HCT116 (cell line): ENCODE measurements at regions not wholly inside any gene's neighbourhood (a gene's known extent, or its start where the extent isn't known, plus 50 kb on each side); places are given as distances from the start of the nearest gene placed in this dataset.

Source experiments
- ATAC-seq: fragments of 200-7000 bp; cut with Tn5 transposase; 2 replicates; pipeline ENCODE4 v1.9.1; 2020; ENCODE audit warnings: mild to moderate bottlenecking, moderate library complexity
- BruUV-seq: library from RNA; stranded (reverse); fragments of 400-500 nt; replicated peaks from 2 replicates; lab custom pipeline; 2021; lab: Mats Ljungman, UMichigan
- CTCF ChIA-PET: fragments of 300-600 bp; sonication (Branson Sonifier 250); formaldehyde crosslinking; loops from one replicate; lab custom pipeline; 2021; ENCODE audit warnings: antibody characterized with exemption; lab: Charles Lee
- POLR2A ChIA-PET: fragments of 300-600, 350-600 bp; sonication (Branson Sonifier 250); formaldehyde crosslinking; loops from one replicate; lab custom pipeline; 2021; ENCODE audit warnings: antibody characterized with exemption; lab: Charles Lee
- RAD21 ChIA-PET, 2 experiments: fragments of 300-600 bp; sonication (Branson Sonifier 250); formaldehyde crosslinking; loops; one replicate each; lab custom pipeline; 2023; ENCODE audit warnings: low total read pairs in 2 of 2; ENCODE audit not compliant: uncharacterized antibody in 2 of 2, unreplicated experiment in 2 of 2, low non-redundant PET in 1 of 2; lab: Charles Lee
- DNase-seq: peaks from one replicate; pipeline ENCODE4 v3.0.0-alpha.2; 2010; ENCODE audit warnings: low read depth, low spot score
- H2AFZ ChIP-seq: fragments of 200-600 bp; shearing (Covaris generic), sonication (generic); 2 replicates; pipeline ENCODE4 v1.6.1; 2017; ENCODE audit warnings: low read depth, mixed run types, mixed read lengths, antibody characterized with exemption, low read length; ENCODE audit not compliant: poor library complexity, severe bottlenecking
- H3K27ac ChIP-seq: 2 replicates; pipeline ENCODE4 v1.5.1; 2012; ENCODE audit warnings: low read depth, low read length
- H3K27me3 ChIP-seq: fragments of 200-600 bp; sonication (generic); 2 replicates; pipeline ENCODE4 v1.6.1; 2016; ENCODE audit warnings: mixed run types, low read length, mixed read lengths; ENCODE audit not compliant: insufficient read depth
- H3K36me3 ChIP-seq, 2 experiments: fragments of 200-500 bp in 1 of 2; fragments of 200-600 bp in 1 of 2; sonication (Bioruptor generic) in 1 of 2; sonication (generic) in 1 of 2; 2 replicates each; pipeline versions ENCODE4 v1.5.1 to v1.6.1; 2014 to 2016; ENCODE audit warnings: low read length in 2 of 2, inconsistent platforms in 1 of 2, mixed read lengths in 1 of 2, mixed run types in 1 of 2; ENCODE audit not compliant: insufficient read depth in 2 of 2, control insufficient read depth in 1 of 2
- H3K4me1 ChIP-seq, 2 experiments: fragments of 200-600 bp in 1 of 2; sonication (generic) in 1 of 2; 2 replicates each; pipeline versions ENCODE4 v1.5.1 to v1.6.1; 2012 to 2017; ENCODE audit warnings: low read length in 2 of 2, inconsistent platforms in 1 of 2, mild to moderate bottlenecking in 1 of 2, mixed read lengths in 1 of 2, mixed run types in 1 of 2, moderate library complexity in 1 of 2; ENCODE audit not compliant: insufficient read depth in 2 of 2, control insufficient read depth in 1 of 2
- H3K4me2 ChIP-seq: fragments of 200-600 bp; sonication (generic); 2 replicates; pipeline ENCODE4 v1.6.1; 2017; ENCODE audit warnings: mixed run types, low read length, mixed read lengths
- H3K4me3 ChIP-seq, 2 experiments: fragments of 200-600 bp in 1 of 2; sonication (generic) in 1 of 2; replicated peaks in 1 of 2; 2 replicates each; pipeline ENCODE4 v1.5.1; 2011 to 2016; ENCODE audit warnings: low read length in 2 of 2, control low read depth in 1 of 2, low read depth in 1 of 2, mild to moderate bottlenecking in 1 of 2, mixed read lengths in 1 of 2, mixed run types in 1 of 2
- H3K79me2 ChIP-seq: fragments of 200-600 bp; sonication (generic); 2 replicates; pipeline ENCODE4 v1.6.1; 2017; ENCODE audit warnings: mild to moderate bottlenecking, mixed run types, low read length, moderate library complexity, mixed read lengths; ENCODE audit not compliant: insufficient read depth
- H3K9ac ChIP-seq: fragments of 200-600 bp; sonication (generic); 2 replicates; pipeline ENCODE4 v1.6.1; 2016; ENCODE audit warnings: low read length, mixed read lengths
- H3K9me2 ChIP-seq: fragments of 200-600 bp; sonication (generic), shearing (Covaris generic); 2 replicates; pipeline ENCODE4 v1.6.1; 2017; ENCODE audit warnings: mixed run types, mild to moderate bottlenecking, moderate library complexity; ENCODE audit not compliant: insufficient read depth
- H3K9me3 ChIP-seq, 2 experiments: fragments of 200-500 bp in 1 of 2; fragments of 200-600 bp in 1 of 2; sonication (Bioruptor generic) in 1 of 2; sonication (generic) in 1 of 2; 2 replicates each; pipeline ENCODE4 v1.6.1; 2014 to 2017; ENCODE audit warnings: low read length in 2 of 2, mixed read lengths in 2 of 2, inconsistent platforms in 1 of 2, low read depth in 1 of 2, mild to moderate bottlenecking in 1 of 2, mixed run types in 1 of 2, moderate library complexity in 1 of 2; ENCODE audit not compliant: control insufficient read depth in 1 of 2, insufficient read depth in 1 of 2
- H4K20me1 ChIP-seq: fragments of 200-600 bp; sonication (generic), shearing (Covaris generic); 2 replicates; pipeline ENCODE4 v1.6.1; 2017; ENCODE audit warnings: mixed run types, mild to moderate bottlenecking, moderate library complexity; ENCODE audit not compliant: insufficient read depth
- CBX3 ChIP-seq: IDR thresholded peaks from 2 replicates; pipeline ENCODE4 v1.6.1; 2012; ENCODE audit warnings: low read depth
- CEBPB ChIP-seq: IDR thresholded peaks from 2 replicates; pipeline ENCODE4 v1.6.1; 2012; ENCODE audit warnings: low read depth
- JUND ChIP-seq: IDR thresholded peaks from 2 replicates; pipeline ENCODE4 v1.6.1; 2012
- MAX ChIP-seq: IDR thresholded peaks from 2 replicates; pipeline ENCODE4 v1.6.1; 2012
- POLR2AphosphoS5 ChIP-seq: IDR thresholded peaks from 2 replicates; pipeline ENCODE4 v1.6.1; 2011; ENCODE audit warnings: mild to moderate bottlenecking, low read depth, low read length, moderate library complexity
- SIN3A ChIP-seq: IDR thresholded peaks from 2 replicates; pipeline ENCODE4 v1.6.1; 2012; ENCODE audit warnings: low read depth
- SP1 ChIP-seq: IDR thresholded peaks from 2 replicates; pipeline ENCODE4 v1.6.1; 2012; ENCODE audit warnings: low read depth
- SRF ChIP-seq: IDR thresholded peaks from 2 replicates; pipeline ENCODE4 v1.6.1; 2012; ENCODE audit warnings: low read depth
- TCF7L2 ChIP-seq: IDR thresholded peaks from 2 replicates; pipeline ENCODE4 v1.7.0; 2011; ENCODE audit warnings: borderline replicate concordance, inconsistent platforms; ENCODE audit not compliant: insufficient read depth, insufficient read length; ENCODE audit errors: extremely low read depth
- intact Hi-C: fragments of 100-400 bp; cut with micrococcal nuclease; formaldehyde crosslinking; loops from 2 replicates; pipeline ENCODE4 v1.10.0; 2022
- TF ChIP-seq, protein P1 (sequence below), 3 experiments: fragments of 200-600 bp in 1 of 3; sonication (generic) in 1 of 3; IDR thresholded peaks in 2 of 3; conservative IDR thresholded peaks in 1 of 3; 2 replicates each; pipeline ENCODE4 v1.5.1; 2012 to 2017; ENCODE audit warnings: low read depth in 2 of 3, low read length in 2 of 3, antibody characterized with exemption in 1 of 3, borderline replicate concordance in 1 of 3, control low read depth in 1 of 3, mild to moderate bottlenecking in 1 of 3, mixed read lengths in 1 of 3, mixed run types in 1 of 3, moderate library complexity in 1 of 3; ENCODE audit not compliant: insufficient read depth in 1 of 3

DNA sequence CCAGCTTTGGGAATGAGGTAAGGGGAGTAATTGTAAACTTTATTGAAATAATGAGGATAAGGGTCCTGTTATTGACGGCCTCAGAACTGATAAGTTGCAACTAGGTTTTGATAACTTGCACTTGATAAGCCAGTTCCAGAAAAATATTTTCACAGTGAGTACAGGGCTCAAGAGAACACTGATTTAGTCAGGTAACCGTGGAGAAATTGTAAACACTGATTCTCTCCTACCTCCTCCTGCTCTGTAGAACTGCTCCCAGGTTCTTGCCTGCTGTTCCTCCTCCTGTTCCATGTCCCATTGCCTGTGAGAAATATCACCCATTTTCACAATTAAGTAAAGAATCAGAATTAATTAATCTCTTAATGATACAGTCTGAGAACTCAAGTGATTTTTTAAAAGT lies 55.0 kb upstream of the CXXC4 start:
- no peaks in the 10 kb centered on the region for H3K27me3 ChIP-seq
- no peaks in the 10 kb centered on the region for H3K9me3 ChIP-seq
- H3K9ac ChIP-seq: no peak overlapping the region
- H3K4me1 ChIP-seq: no peaks in the 10 kb centered on the region
- H2AFZ ChIP-seq: no peak overlapping the region
- ChIA-PET RAD21 (no interaction called here), POLR2A (no interaction called here), CTCF (no interaction called here)
- intact Hi-C loops: no loop called here
- H4K20me1 ChIP-seq: no peaks in the 10 kb centered on the region; the same call in 1 of the 2 replicates
- no peaks in the 10 kb centered on the region for H3K36me3 ChIP-seq
- no peak overlapping the region for H3K4me3 ChIP-seq
- no peaks in the 10 kb centered on the region for H3K79me2 ChIP-seq
- H3K9me2 ChIP-seq: no peaks in the 10 kb centered on the region
- H3K4me2 ChIP-seq: no peak overlapping the region
- BruUV-seq: no TSS peak
- ATAC-seq: no peak
- no peak overlapping the region for H3K27ac ChIP-seq
- TF ChIP-seq POLR2AphosphoS5 (no peak), MAX (no peak), TCF7L2 (no peak), SIN3A (no peak), CEBPB (no peak), CBX3 (no peak), SRF (no peak), SP1 (no peak), JUND (no peak)
- TF ChIP-seq, protein P1, sequence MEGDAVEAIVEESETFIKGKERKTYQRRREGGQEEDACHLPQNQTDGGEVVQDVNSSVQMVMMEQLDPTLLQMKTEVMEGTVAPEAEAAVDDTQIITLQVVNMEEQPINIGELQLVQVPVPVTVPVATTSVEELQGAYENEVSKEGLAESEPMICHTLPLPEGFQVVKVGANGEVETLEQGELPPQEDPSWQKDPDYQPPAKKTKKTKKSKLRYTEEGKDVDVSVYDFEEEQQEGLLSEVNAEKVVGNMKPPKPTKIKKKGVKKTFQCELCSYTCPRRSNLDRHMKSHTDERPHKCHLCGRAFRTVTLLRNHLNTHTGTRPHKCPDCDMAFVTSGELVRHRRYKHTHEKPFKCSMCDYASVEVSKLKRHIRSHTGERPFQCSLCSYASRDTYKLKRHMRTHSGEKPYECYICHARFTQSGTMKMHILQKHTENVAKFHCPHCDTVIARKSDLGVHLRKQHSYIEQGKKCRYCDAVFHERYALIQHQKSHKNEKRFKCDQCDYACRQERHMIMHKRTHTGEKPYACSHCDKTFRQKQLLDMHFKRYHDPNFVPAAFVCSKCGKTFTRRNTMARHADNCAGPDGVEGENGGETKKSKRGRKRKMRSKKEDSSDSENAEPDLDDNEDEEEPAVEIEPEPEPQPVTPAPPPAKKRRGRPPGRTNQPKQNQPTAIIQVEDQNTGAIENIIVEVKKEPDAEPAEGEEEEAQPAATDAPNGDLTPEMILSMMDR (IDR thresholded peaks at IDR 0.05 in 2 of 3, conservative IDR thresholded peaks at IDR 0.05 in 1 of 3; ENCODE audit: borderline replicate concordance in 1 of 3, insufficient read depth in 1 of 3, low read depth in 2 of 3, low read length in 2 of 3): no peak
- TF ChIP-seq, all 23 proteins: peak for 0
- DNase-seq: no peak
